Left lung (tissue), 4 donors: ENCODE measurements at regions not wholly inside any gene's neighbourhood (a gene's known extent, or its start where the extent isn't known, plus 50 kb on each side); places are given as distances from the start of the nearest gene placed in this dataset.
"Not testable (repeated sequence)": the region's sequence is repeated elsewhere in the genome, so short reads cannot be mapped to it uniquely, and the experiment has no call there.

ENCODE experiments used
- ATAC-seq: fragments of 200-7000 bp; cut with Tn5 transposase; one replicate; pipeline ENCODE4 v1.9.1; 2020; ENCODE audit warnings: moderate library complexity
- DNase-seq, 4 donors: peaks; one replicate each; pipeline ENCODE4 v3.0.0-alpha.2; 2013 to 2020
- H3K27ac ChIP-seq, 2 donors: fragments of 200-600 bp; sonication (generic) in 1 of 2; one replicate each; pipeline versions ENCODE4 v1.5.0 to v1.8.0; 2020 to 2021
- H3K27me3 ChIP-seq, 2 donors: fragments of 200-600 bp; sonication (generic) in 1 of 2; one replicate each; pipeline versions ENCODE4 v1.5.0 to v1.8.0; 2020 to 2021
- H3K36me3 ChIP-seq, 2 donors: fragments of 200-600 bp; sonication (generic) in 1 of 2; one replicate each; pipeline versions ENCODE4 v1.5.0 to v1.8.0; 2020 to 2021
- H3K4me1 ChIP-seq, 2 donors: fragments of 200-600 bp; one replicate each; pipeline ENCODE4 v1.8.0; 2021
- H3K4me3 ChIP-seq, 2 donors: fragments of 200-600 bp; sonication (generic) in 1 of 2; one replicate each; pipeline versions ENCODE4 v1.5.0 to v1.8.0; 2020 to 2021; ENCODE audit warnings: mild to moderate bottlenecking in 1 of 2
- H3K9me3 ChIP-seq, 2 donors: fragments of 200-600 bp; sonication (generic) in 1 of 2; one replicate each; pipeline versions ENCODE4 v1.5.0 to v1.8.0; 2020 to 2021
- CTCF ChIP-seq, 2 donors: fragments of 200-600 bp; sonication (generic) in 1 of 2; IDR thresholded peaks; one replicate each; pipeline versions ENCODE4 v1.5.0 to v1.8.0; 2021; ENCODE audit warnings: antibody characterized with exemption in 2 of 2
- intact Hi-C, 2 donors: fragments of 100-400 bp; cut with DNase I; formaldehyde crosslinking; loops; one replicate each; pipeline versions ENCODE4 v1.11.2 to v1.14.2; 2022
- donor health status: DM: no; HTN: yes; CAD: no.
- donor health status: DM: no; HTN: no; CAD: no.

DNA sequence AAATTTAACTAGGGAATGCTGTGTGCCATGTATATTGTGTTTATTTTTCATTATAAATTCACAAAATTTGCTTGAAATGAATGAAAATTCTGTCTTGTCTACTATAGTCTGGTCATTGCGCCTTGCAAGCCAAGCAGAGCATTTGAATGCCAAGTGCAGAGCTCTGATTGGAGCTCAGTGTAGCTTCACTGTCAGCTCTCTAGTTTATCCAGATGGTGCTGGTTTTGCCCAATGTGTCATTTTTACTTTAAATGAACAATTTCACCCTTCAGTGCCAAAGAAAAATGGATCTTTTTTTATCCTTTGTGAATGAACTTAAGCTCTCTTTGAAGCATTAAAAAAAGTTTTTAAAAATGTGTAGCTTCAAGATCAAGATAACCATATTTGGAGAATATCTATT, 225.6 kb upstream of the CACNA2D1 start:
- intact Hi-C loops = no loop called here
- H3K27me3 ChIP-seq = no peaks in the 10 kb centered on the region
- no peak overlapping the region for H3K27ac ChIP-seq
- H3K4me1 ChIP-seq = no peaks in the 10 kb centered on the region
- no peaks in the 10 kb centered on the region for H3K9me3 ChIP-seq
- H3K36me3 ChIP-seq = no peaks in the 10 kb centered on the region
- H3K4me3 ChIP-seq = no peak overlapping the region
- no peak for TF ChIP-seq CTCF (IDR thresholded peaks at IDR 0.05)
- DNase-seq (no peak), ATAC-seq (no peak)

- intact Hi-C loops = no loop called here
- DNase-seq (no peak), ATAC-seq (no peak)
- Histone ChIP-seq H3K9me3 (no peaks in the 10 kb centered on the region), H3K27me3 (no peaks in the 10 kb centered on the region), H3K27ac (no peak overlapping the region), H3K4me1 (no peaks in the 10 kb centered on the region), H3K36me3 (no peaks in the 10 kb centered on the region), H3K4me3 (no peak overlapping the region)
- TF ChIP-seq CTCF (IDR thresholded peaks at IDR 0.05) = no peak
These were observed 225.1 kb upstream of the CACNA2D1 start for GRCh38 chr7:82668676-82669075.

- no peak for DNase-seq
These were observed 222.5 kb upstream of the CACNA2D1 start for GRCh38 chr7:82665966-82666507.

DNA sequence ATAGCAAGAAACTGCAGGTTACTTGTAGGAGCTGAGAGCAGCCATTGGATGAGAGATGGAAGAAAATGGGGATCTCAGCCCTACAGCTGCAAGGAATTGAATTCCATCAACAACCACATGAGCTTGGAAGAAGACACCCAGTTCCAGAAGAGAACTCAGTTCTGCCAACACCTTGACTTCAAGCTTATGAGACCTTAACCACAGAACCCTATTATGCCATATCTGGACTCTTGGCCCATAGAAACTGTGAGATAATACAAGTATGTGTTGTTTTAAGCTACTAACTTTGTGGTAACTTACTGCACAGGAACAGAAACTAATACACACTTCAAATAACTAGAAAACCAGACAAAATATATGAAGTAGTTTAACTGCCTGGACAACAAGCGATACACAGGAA, 212.4 kb upstream of the CACNA2D1 start:
- H3K9me3 ChIP-seq = peaks cover 0 to 21% of the 10 kb centered on the region in 2 donors
- no peak for ATAC-seq
- intact Hi-C loops = no loop called here

More at GRCh38 chr7:82665966-82666507, 222.5 kb upstream of the CACNA2D1 start:
- H3K27ac ChIP-seq = no peak overlapping the region
- no peak for TF ChIP-seq CTCF (IDR thresholded peaks at IDR 0.05)
- H3K4me3 ChIP-seq = no peak overlapping the region
- no peaks in the 10 kb centered on the region for H3K9me3 ChIP-seq
- no peaks in the 10 kb centered on the region for H3K27me3 ChIP-seq
- no peaks in the 10 kb centered on the region for H3K36me3 ChIP-seq
- intact Hi-C loops = no loop called here
- ATAC-seq = no peak
- no peaks in the 10 kb centered on the region for H3K4me1 ChIP-seq

GRCh38 chr7:82650095-82650494, 206.5 kb upstream of the CACNA2D1 start:
- ATAC-seq, H3K36me3 ChIP-seq, H3K27ac ChIP-seq, H3K4me3 ChIP-seq, H3K4me1 ChIP-seq, intact Hi-C loops, H3K27me3 ChIP-seq: not testable (repeated sequence)
- peaks cover 0 to 20% of the 10 kb centered on the region in 2 donors for H3K9me3 ChIP-seq
- DNase-seq = peak in 1 of 4 donors; percentile 50

More for the DNA sequence above, 212.4 kb upstream of the CACNA2D1 start:
- TF ChIP-seq CTCF (IDR thresholded peaks at IDR 0.05) = no peak
- no peak overlapping the region for H3K27ac ChIP-seq
- H3K4me3 ChIP-seq = no peak overlapping the region
- no peaks in the 10 kb centered on the region for H3K36me3 ChIP-seq
- no peaks in the 10 kb centered on the region for H3K4me1 ChIP-seq
- no peaks in the 10 kb centered on the region for H3K27me3 ChIP-seq
- DNase-seq = no peak

- DNase-seq (no peak), ATAC-seq (no peak)
- intact Hi-C loops = no loop called here
- H3K9me3 ChIP-seq = peaks cover 0 to 3% of the 10 kb centered on the region in 2 donors
- H3K27me3 ChIP-seq = no peaks in the 10 kb centered on the region
- TF ChIP-seq CTCF (IDR thresholded peaks at IDR 0.05) = no peak
- no peaks in the 10 kb centered on the region for H3K36me3 ChIP-seq
- H3K4me1 ChIP-seq = no peaks in the 10 kb centered on the region
- no peak overlapping the region for H3K4me3 ChIP-seq
- no peak overlapping the region for H3K27ac ChIP-seq
These were observed 190.0 kb upstream of the CACNA2D1 start for GRCh38 chr7:82633592-82633991.
